ENCODE measurements at regions not wholly inside any gene's neighbourhood (a gene's known extent, or its start where the extent isn't known, plus 50 kb on each side); places are given as distances from the start of the nearest gene placed in this dataset.

DNA sequence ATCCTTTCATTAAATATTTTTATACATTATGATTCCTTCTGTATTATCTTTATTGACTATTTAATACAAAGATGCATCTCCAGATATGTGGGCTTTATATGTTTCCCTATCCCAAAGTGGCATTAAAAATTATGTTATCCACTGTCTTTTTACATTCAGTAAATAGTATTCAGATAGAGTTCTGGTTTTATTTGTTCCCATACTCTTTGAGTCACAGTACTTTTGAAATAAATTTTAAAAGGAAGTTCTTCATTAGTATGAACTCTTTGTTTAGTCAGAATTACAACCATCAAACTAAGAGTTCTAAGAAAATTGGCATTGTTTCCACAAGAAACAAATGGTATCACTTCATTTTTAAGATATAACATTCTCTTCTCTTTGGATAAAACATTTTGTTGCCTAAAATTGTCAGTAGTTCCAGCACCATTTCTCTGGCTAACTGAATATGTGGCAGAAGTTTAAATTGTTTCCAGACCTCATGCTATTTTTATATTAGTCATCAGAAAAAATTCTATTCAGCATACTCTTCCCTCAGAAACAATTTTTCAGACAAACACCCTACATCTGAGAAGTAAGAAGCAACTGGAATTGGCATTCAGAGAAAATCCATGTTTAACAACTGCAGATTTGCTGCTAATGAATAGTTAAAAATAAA, 88.5 kb upstream of the COL5A2 start:
- H3K4me3 Mint-ChIP-seq = no peak overlapping the region
- no peak for DNase-seq (ENCODE audit: low read depth, low spot score)
- peaks cover 12% of the 10 kb centered on the region for H3K9me3 Mint-ChIP-seq
- H3K4me1 Mint-ChIP-seq = no peaks in the 10 kb centered on the region
- no peak overlapping the region for H3K27ac Mint-ChIP-seq (ENCODE audit: unreplicated experiment)
- H3K36me3 Mint-ChIP-seq (ENCODE audit: low read depth) = no peaks in the 10 kb centered on the region
- H3K27me3 Mint-ChIP-seq (ENCODE audit: low read depth) = no peaks in the 10 kb centered on the region
- TF ChIP-seq, protein P1, sequence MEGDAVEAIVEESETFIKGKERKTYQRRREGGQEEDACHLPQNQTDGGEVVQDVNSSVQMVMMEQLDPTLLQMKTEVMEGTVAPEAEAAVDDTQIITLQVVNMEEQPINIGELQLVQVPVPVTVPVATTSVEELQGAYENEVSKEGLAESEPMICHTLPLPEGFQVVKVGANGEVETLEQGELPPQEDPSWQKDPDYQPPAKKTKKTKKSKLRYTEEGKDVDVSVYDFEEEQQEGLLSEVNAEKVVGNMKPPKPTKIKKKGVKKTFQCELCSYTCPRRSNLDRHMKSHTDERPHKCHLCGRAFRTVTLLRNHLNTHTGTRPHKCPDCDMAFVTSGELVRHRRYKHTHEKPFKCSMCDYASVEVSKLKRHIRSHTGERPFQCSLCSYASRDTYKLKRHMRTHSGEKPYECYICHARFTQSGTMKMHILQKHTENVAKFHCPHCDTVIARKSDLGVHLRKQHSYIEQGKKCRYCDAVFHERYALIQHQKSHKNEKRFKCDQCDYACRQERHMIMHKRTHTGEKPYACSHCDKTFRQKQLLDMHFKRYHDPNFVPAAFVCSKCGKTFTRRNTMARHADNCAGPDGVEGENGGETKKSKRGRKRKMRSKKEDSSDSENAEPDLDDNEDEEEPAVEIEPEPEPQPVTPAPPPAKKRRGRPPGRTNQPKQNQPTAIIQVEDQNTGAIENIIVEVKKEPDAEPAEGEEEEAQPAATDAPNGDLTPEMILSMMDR (conservative IDR thresholded peaks at IDR 0.05) = no peak

DNA sequence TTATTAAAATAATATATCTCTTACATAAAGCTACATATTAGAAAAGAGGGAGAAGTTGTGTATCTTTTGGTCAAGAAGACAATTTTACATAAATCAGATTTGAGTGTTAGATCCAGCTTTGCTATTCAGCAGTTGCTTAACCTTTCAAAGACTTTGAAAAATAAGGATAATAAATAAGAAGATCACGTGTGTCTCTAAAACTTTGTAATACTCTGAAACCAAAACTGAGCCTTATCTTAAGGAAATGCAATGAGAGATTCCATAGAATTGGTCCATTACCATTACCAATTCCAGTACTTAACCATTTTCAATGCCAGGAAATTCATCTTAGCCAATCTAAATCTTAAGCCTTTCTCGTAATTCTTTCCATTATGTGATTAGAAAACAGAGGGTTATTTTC, 89.2 kb upstream of the COL5A2 start:
- no peaks in the 10 kb centered on the region for H3K4me1 Mint-ChIP-seq
- peaks cover 12% of the 10 kb centered on the region for H3K9me3 Mint-ChIP-seq
- TF ChIP-seq, protein P1 (conservative IDR thresholded peaks at IDR 0.05) = no peak
- no peak overlapping the region for H3K4me3 Mint-ChIP-seq
- no peaks in the 10 kb centered on the region for H3K27me3 Mint-ChIP-seq (ENCODE audit: low read depth)
- H3K27ac Mint-ChIP-seq (ENCODE audit: unreplicated experiment) = no peak overlapping the region
- DNase-seq (ENCODE audit: low read depth, low spot score) = no peak
- H3K36me3 Mint-ChIP-seq (ENCODE audit: low read depth) = no peaks in the 10 kb centered on the region

DNA sequence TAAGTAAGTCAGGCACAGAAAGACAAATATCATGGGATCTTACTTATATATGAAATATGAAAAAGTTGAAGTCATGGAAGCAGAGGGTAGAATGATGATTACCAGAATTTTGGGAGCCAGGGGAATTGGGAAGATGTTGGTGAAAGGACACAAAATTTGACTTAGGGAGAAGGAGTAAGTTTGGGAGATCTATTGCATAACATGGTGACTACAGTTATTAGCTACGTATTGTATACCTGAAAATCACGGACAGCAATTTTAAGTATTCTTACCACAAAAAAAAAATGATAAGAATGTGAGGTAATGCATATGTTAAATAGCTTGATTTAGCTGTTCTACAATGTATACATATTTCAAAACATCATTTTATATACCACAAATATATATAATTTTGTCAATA, 94.2 kb upstream of the COL5A2 start:
- H3K4me3 Mint-ChIP-seq = no peak overlapping the region
- no peak for DNase-seq (ENCODE audit: low read depth, low spot score)
- TF ChIP-seq, protein P1 (conservative IDR thresholded peaks at IDR 0.05) = no peak
- H3K9me3 Mint-ChIP-seq = peaks cover 12% of the 10 kb centered on the region
- H3K36me3 Mint-ChIP-seq (ENCODE audit: low read depth) = no peaks in the 10 kb centered on the region
- no peaks in the 10 kb centered on the region for H3K27me3 Mint-ChIP-seq (ENCODE audit: low read depth)
- H3K4me1 Mint-ChIP-seq = no peaks in the 10 kb centered on the region
- H3K27ac Mint-ChIP-seq (ENCODE audit: unreplicated experiment) = no peak overlapping the region

DNA sequence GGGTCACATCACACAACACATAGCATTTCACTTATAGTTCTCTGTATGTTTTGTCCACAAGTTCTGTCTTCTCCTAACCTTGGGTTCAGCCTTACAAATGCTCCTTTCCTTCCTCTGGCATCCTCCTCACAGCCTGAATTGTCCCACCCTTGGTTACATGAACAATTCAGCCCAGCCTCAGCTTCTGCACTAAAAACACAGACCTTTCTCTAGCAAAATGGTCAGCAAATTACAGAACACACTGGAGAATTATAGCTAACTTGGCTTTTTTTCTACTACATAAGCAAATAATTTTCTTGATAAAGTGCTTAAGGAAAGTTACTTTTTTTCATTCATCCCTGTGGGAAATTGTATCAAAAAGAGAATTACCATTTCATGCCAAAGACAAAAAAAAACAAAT, 94.8 kb upstream of the COL5A2 start:
- no peak for DNase-seq (ENCODE audit: low read depth, low spot score)
- Mint-ChIP-seq H3K27me3 (ENCODE audit: low read depth) (no peaks in the 10 kb centered on the region), H3K4me1 (no peaks in the 10 kb centered on the region), H3K4me3 (no peak overlapping the region), H3K27ac (ENCODE audit: unreplicated experiment) (peak overlapping the region; percentile 10), H3K9me3 (peaks cover 10% of the 10 kb centered on the region), H3K36me3 (ENCODE audit: low read depth) (no peaks in the 10 kb centered on the region)
- TF ChIP-seq, protein P1 (conservative IDR thresholded peaks at IDR 0.05) = no peak

DNA sequence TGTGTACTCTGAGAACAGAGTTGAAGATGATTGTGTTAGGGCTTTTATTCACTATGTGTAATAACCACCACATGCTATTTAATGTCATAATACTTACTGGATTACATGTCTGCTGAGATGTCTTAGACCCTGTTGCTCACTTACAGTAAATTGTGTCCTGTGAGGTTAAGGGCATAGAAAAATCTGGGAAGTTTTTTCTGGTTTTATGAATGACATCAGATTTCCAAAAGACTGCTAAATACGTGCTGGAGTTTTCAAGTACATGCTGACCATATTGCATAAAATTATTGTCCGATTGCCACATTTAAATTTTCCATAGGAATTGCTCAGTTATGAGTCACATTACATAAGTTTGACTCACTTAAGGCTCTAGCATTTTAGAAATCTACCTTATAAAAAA, 96.7 kb upstream of the COL5A2 start:
- TF ChIP-seq, protein P1 (conservative IDR thresholded peaks at IDR 0.05) = no peak
- Mint-ChIP-seq H3K9me3 (peaks cover 6% of the 10 kb centered on the region), H3K36me3 (ENCODE audit: low read depth) (no peaks in the 10 kb centered on the region), H3K4me1 (no peaks in the 10 kb centered on the region), H3K4me3 (no peak overlapping the region), H3K27ac (ENCODE audit: unreplicated experiment) (no peak overlapping the region), H3K27me3 (ENCODE audit: low read depth) (no peaks in the 10 kb centered on the region)
- no peak for DNase-seq (ENCODE audit: low read depth, low spot score)
